ENCODE measurements at regions not wholly inside any gene's neighbourhood (a gene's known extent, or its start where the extent isn't known, plus 50 kb on each side); places are given as distances from the start of the nearest gene placed in this dataset.

- TF ChIP-seq CTCF (conservative IDR thresholded peaks at IDR 0.05) = no peak
- no peak overlapping the region for H3K27ac ChIP-seq
These were observed 191.0 kb upstream of the C1orf174 start for GRCh38 chr1:4090976-4091660.

GRCh38 chr1:4091996-4092395 lies 191.9 kb upstream of the C1orf174 start:
- TF ChIP-seq CTCF (conservative IDR thresholded peaks at IDR 0.05) = no peak
- no peak overlapping the region for H3K27ac ChIP-seq

- TF ChIP-seq CTCF (conservative IDR thresholded peaks at IDR 0.05) = no peak
- H3K27ac ChIP-seq = no peak overlapping the region
These were observed 193.9 kb upstream of the C1orf174 start for GRCh38 chr1:4093856-4094565.

GRCh38 chr1:4095433-4095971 lies 195.4 kb upstream of the C1orf174 start:
- no peak overlapping the region for H3K27ac ChIP-seq
- no peak for TF ChIP-seq CTCF (conservative IDR thresholded peaks at IDR 0.05)

GRCh38 chr1:4101459-4102161 lies 201.5 kb upstream of the C1orf174 start:
- no peak for TF ChIP-seq CTCF (conservative IDR thresholded peaks at IDR 0.05)

GRCh38 chr1:4105300-4105880 lies 205.3 kb upstream of the C1orf174 start:
- no peak for TF ChIP-seq CTCF (conservative IDR thresholded peaks at IDR 0.05)
- H3K27ac ChIP-seq = no peak overlapping the region

More at GRCh38 chr1:4101459-4102161, 201.5 kb upstream of the C1orf174 start:
- H3K27ac ChIP-seq = no peak overlapping the region

- H3K27ac ChIP-seq = no peak overlapping the region
- TF ChIP-seq CTCF (conservative IDR thresholded peaks at IDR 0.05) = no peak
These were observed 206.7 kb upstream of the C1orf174 start for GRCh38 chr1:4106731-4107130.

Measured in VCaP (cell line).